AG09309 (cell line): ENCODE measurements at regions not wholly inside any gene's neighbourhood (a gene's known extent, or its start where the extent isn't known, plus 50 kb on each side); places are given as distances from the start of the nearest gene placed in this dataset.

Source experiments
- DNase-seq: peaks from one replicate; pipeline ENCODE4 v3.0.0-alpha.2; 2010; ENCODE audit warnings: low read depth
- H3K4me3 ChIP-seq: 2 replicates; pipeline ENCODE4 v1.5.1; 2011; ENCODE audit warnings: mild to moderate bottlenecking, low read depth, low read length, moderate library complexity; ENCODE audit not compliant: control insufficient read depth
- TF ChIP-seq, protein P1 (sequence below): IDR thresholded peaks from 2 replicates; pipeline ENCODE4 v1.5.1; 2011; ENCODE audit warnings: mild to moderate bottlenecking, low read depth, low read length, inconsistent platforms; ENCODE audit not compliant: insufficient read depth, control insufficient read depth; ENCODE audit errors: missing control alignments

- no peak overlapping the region for H3K4me3 ChIP-seq
- DNase-seq, result no peak
- TF ChIP-seq, protein P1, sequence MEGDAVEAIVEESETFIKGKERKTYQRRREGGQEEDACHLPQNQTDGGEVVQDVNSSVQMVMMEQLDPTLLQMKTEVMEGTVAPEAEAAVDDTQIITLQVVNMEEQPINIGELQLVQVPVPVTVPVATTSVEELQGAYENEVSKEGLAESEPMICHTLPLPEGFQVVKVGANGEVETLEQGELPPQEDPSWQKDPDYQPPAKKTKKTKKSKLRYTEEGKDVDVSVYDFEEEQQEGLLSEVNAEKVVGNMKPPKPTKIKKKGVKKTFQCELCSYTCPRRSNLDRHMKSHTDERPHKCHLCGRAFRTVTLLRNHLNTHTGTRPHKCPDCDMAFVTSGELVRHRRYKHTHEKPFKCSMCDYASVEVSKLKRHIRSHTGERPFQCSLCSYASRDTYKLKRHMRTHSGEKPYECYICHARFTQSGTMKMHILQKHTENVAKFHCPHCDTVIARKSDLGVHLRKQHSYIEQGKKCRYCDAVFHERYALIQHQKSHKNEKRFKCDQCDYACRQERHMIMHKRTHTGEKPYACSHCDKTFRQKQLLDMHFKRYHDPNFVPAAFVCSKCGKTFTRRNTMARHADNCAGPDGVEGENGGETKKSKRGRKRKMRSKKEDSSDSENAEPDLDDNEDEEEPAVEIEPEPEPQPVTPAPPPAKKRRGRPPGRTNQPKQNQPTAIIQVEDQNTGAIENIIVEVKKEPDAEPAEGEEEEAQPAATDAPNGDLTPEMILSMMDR, result no peak
Measured at GRCh38 chr4:74665876-74666275, 128.4 kb downstream of the BTC start.

- no peak for DNase-seq
- H3K4me3 ChIP-seq, result no peak overlapping the region
- TF ChIP-seq, protein P1, result no peak
Measured at GRCh38 chr4:74667438-74667837, 126.9 kb downstream of the BTC start.

GRCh38 chr4:74667944-74668343 lies 126.4 kb downstream of the BTC start:
- TF ChIP-seq, protein P1, result no peak
- no peak for DNase-seq
- no peak overlapping the region for H3K4me3 ChIP-seq

- no peak for DNase-seq
- TF ChIP-seq, protein P1, result no peak
- H3K4me3 ChIP-seq, result no peak overlapping the region
Measured at GRCh38 chr4:74669702-74670101, 124.6 kb downstream of the BTC start.

- TF ChIP-seq, protein P1, result no peak
- DNase-seq, result no peak
- no peak overlapping the region for H3K4me3 ChIP-seq
Measured at GRCh38 chr4:74670583-74670982, 123.7 kb downstream of the BTC start.

- TF ChIP-seq, protein P1, result peak; percentile 70
- H3K4me3 ChIP-seq, result no peak overlapping the region
- peak; percentile 17 for DNase-seq
Measured at GRCh38 chr4:74671080-74671698, 123.1 kb downstream of the BTC start.
